ENCODE measurements at regions not wholly inside any gene's neighbourhood (a gene's known extent, or its start where the extent isn't known, plus 50 kb on each side); places are given as distances from the start of the nearest gene placed in this dataset.

DNA sequence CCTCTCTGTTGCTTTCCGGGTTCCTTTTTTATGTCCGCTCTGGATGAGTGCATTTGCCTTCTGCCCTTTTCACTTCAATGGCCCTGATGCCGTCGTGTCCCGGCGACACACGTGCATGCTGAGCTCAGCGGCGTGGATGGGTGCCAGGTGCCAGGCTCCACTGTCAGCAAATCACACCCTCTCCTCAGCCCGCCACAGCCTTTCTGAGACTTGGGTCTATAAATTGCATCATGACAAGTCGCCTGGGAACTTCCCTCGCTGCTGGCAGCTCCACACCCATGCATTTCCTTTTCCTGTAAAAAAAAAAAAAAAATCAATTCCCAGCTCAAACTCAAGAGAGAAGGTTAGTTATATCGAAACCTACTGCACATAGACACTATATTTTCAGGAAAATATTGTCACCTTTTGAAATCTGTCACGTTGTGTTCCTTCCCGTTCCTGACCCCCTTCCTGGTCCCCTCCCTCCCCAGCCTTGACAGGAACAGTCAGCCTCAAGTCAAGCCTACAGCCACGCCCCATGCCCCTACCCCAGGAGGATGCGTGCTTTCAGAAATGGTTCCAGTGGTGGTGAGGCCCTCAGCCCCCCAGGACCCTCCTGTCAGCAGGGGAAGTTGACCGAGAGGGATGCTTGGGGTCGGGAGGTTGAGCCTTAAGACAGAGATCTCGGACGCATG lies 110.3 kb upstream of the PTCH1 start:
- H3K9me2 ChIP-seq (replicated peaks; ENCODE audit: insufficient read depth): no peaks in the 10 kb centered on the region
- WGBS (ENCODE audit: low lambda C conversion rate, missing lambda C conversion rate): 90% methylated on average over 21 of the region's 21 CpGs
- no peaks in the 10 kb centered on the region for H4K20me1 ChIP-seq (ENCODE audit: insufficient read depth, poor library complexity, severe bottlenecking)
- H3K4me2 ChIP-seq: no peak overlapping the region
- no peaks in the 10 kb centered on the region for H3K9me3 ChIP-seq (ENCODE audit: low read depth)
- H3K36me3 ChIP-seq (replicated peaks; ENCODE audit: insufficient read depth, low read depth): no peaks in the 10 kb centered on the region
- no peak for DNase-seq (ENCODE audit: low spot score)
- TF ChIP-seq, protein P1, sequence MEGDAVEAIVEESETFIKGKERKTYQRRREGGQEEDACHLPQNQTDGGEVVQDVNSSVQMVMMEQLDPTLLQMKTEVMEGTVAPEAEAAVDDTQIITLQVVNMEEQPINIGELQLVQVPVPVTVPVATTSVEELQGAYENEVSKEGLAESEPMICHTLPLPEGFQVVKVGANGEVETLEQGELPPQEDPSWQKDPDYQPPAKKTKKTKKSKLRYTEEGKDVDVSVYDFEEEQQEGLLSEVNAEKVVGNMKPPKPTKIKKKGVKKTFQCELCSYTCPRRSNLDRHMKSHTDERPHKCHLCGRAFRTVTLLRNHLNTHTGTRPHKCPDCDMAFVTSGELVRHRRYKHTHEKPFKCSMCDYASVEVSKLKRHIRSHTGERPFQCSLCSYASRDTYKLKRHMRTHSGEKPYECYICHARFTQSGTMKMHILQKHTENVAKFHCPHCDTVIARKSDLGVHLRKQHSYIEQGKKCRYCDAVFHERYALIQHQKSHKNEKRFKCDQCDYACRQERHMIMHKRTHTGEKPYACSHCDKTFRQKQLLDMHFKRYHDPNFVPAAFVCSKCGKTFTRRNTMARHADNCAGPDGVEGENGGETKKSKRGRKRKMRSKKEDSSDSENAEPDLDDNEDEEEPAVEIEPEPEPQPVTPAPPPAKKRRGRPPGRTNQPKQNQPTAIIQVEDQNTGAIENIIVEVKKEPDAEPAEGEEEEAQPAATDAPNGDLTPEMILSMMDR (IDR thresholded peaks at IDR 0.05; ENCODE audit: poor library complexity): no peak
- TF ChIP-seq EZH2 (IDR thresholded peaks at IDR 0.05; ENCODE audit: borderline replicate concordance): no peak
- H3K4me1 ChIP-seq (ENCODE audit: insufficient read depth): peaks cover 3% of the 10 kb centered on the region
- H2AFZ ChIP-seq: no peak overlapping the region
- H3K4me3 ChIP-seq: no peak overlapping the region
- no peak overlapping the region for H3K27ac ChIP-seq
- H3K27me3 ChIP-seq: no peaks in the 10 kb centered on the region
- no peaks in the 10 kb centered on the region for H3K79me2 ChIP-seq

DNA sequence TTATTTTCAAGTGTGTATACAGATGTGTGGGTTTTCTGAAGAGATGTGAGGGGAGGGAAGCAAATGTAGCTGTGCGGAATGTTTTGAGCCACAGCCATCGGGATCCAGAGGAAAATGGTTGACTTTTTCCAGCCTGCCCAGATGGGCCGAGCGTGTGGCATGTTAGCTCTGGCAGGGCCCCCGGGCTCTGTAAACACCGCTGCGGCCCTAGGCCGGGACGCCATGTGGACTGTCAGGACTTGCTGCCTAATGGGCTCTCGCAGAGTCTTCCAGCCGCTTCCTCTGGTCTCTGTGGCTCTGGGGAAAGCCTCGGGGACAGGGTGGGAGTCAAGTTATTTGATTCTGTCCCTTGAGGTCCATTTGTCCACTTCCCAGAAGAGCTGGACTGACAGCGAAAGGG lies 109.6 kb upstream of the PTCH1 start:
- Histone ChIP-seq H4K20me1 (ENCODE audit: insufficient read depth, poor library complexity, severe bottlenecking) (no peaks in the 10 kb centered on the region), H3K4me3 (no peak overlapping the region), H2AFZ (no peak overlapping the region), H3K79me2 (no peaks in the 10 kb centered on the region), H3K36me3 (replicated peaks; ENCODE audit: insufficient read depth, low read depth) (no peaks in the 10 kb centered on the region), H3K27ac (no peak overlapping the region), H3K9me3 (ENCODE audit: low read depth) (no peaks in the 10 kb centered on the region), H3K9me2 (replicated peaks; ENCODE audit: insufficient read depth) (no peaks in the 10 kb centered on the region), H3K4me2 (no peak overlapping the region), H3K27me3 (no peaks in the 10 kb centered on the region), H3K4me1 (ENCODE audit: insufficient read depth) (peaks cover 3% of the 10 kb centered on the region)
- DNase-seq (ENCODE audit: low spot score): no peak
- 90% methylated on average over 13 of the region's 13 CpGs for WGBS (ENCODE audit: low lambda C conversion rate, missing lambda C conversion rate)
- TF ChIP-seq EZH2phosphoT487 (IDR thresholded peaks at IDR 0.05; ENCODE audit: low read depth, severe bottlenecking, unreplicated experiment): no peak
- TF ChIP-seq, protein P1 (IDR thresholded peaks at IDR 0.05; ENCODE audit: poor library complexity): no peak
- no peak for TF ChIP-seq EZH2 (IDR thresholded peaks at IDR 0.05; ENCODE audit: borderline replicate concordance)

DNA sequence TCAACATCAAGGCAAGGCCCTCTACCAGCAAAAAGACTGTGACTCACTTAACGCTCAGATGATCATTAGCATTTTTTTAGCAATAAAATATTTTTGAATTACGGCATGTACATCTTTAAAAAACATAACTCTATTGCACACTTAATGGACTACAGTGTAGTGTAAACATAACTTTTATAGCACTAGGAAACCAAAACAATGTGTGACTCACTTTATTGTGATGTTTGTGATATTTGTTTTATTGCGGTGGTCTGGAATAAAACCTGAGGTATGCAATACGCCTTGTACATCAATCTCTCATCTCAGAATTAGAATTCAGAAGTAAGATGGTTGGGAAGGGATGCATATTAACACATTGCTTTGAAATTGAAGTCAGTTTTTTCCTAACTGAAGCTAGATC lies 106.9 kb upstream of the PTCH1 start:
- Histone ChIP-seq H3K9me2 (replicated peaks; ENCODE audit: insufficient read depth) (no peaks in the 10 kb centered on the region), H4K20me1 (ENCODE audit: insufficient read depth, poor library complexity, severe bottlenecking) (no peaks in the 10 kb centered on the region), H3K9me3 (ENCODE audit: low read depth) (no peaks in the 10 kb centered on the region), H3K4me3 (no peak overlapping the region), H3K36me3 (replicated peaks; ENCODE audit: insufficient read depth, low read depth) (no peaks in the 10 kb centered on the region), H3K79me2 (no peaks in the 10 kb centered on the region), H3K27me3 (no peaks in the 10 kb centered on the region), H2AFZ (no peak overlapping the region), H3K4me1 (ENCODE audit: insufficient read depth) (peaks cover 3% of the 10 kb centered on the region), H3K4me2 (no peak overlapping the region), H3K27ac (no peak overlapping the region)
- DNase-seq (ENCODE audit: low spot score): no peak
- 70% methylated on average over 4 of the region's 4 CpGs for WGBS (ENCODE audit: low lambda C conversion rate, missing lambda C conversion rate)
- TF ChIP-seq EZH2 (IDR thresholded peaks at IDR 0.05; ENCODE audit: borderline replicate concordance): no peak
- TF ChIP-seq, protein P1 (IDR thresholded peaks at IDR 0.05; ENCODE audit: poor library complexity): no peak
- TF ChIP-seq EZH2phosphoT487 (IDR thresholded peaks at IDR 0.05; ENCODE audit: low read depth, severe bottlenecking, unreplicated experiment): no peak
